CD14-positive monocyte (primary cell): ENCODE measurements at regions not wholly inside any gene's neighbourhood (a gene's known extent, or its start where the extent isn't known, plus 50 kb on each side); places are given as distances from the start of the nearest gene placed in this dataset.

ENCODE experiments used
- DNase-seq, 3 donors: peaks; one replicate each; pipeline ENCODE4 v3.0.0-alpha.2; 2011 to 2022
- H2AFZ ChIP-seq: 2 replicates; pipeline ENCODE4 v1.6.0; 2012; ENCODE audit warnings: mild to moderate bottlenecking, low read depth, low read length, inconsistent platforms; ENCODE audit not compliant: insufficient read depth, poor library complexity, severe bottlenecking
- H3K27ac ChIP-seq, 2 donors: 1 replicate in 1 of 2; 2 replicates in 1 of 2; pipeline ENCODE4 v1.5.1; 2012 to 2013; ENCODE audit warnings: low read length in 2 of 2, control low read depth in 1 of 2, inconsistent platforms in 1 of 2, low read depth in 1 of 2, mild to moderate bottlenecking in 1 of 2
- H3K27me3 ChIP-seq, 2 donors: one replicate each; pipeline versions ENCODE4 v1.6.0 to v1.6.1; 2011 to 2013; ENCODE audit warnings: low read length in 2 of 2; ENCODE audit not compliant: control insufficient read depth in 2 of 2, insufficient read depth in 2 of 2
- H3K36me3 ChIP-seq, 2 donors: replicated peaks in 1 of 2; 1 replicate in 1 of 2; 2 replicates in 1 of 2; pipeline versions ENCODE4 v1.5.1 to v1.6.1; 2012 to 2013; ENCODE audit warnings: low read length in 2 of 2, control low read depth in 1 of 2, inconsistent platforms in 1 of 2, mild to moderate bottlenecking in 1 of 2; ENCODE audit not compliant: insufficient read depth in 2 of 2, control insufficient read depth in 1 of 2
- H3K4me1 ChIP-seq, 2 donors: 1 replicate in 1 of 2; 2 replicates in 1 of 2; pipeline versions ENCODE4 v1.5.1 to v1.6.1; 2012 to 2013; ENCODE audit warnings: low read length in 2 of 2, control low read depth in 1 of 2, inconsistent platforms in 1 of 2, mild to moderate bottlenecking in 1 of 2, moderate library complexity in 1 of 2; ENCODE audit not compliant: insufficient read depth in 2 of 2, control insufficient read depth in 1 of 2
- H3K4me2 ChIP-seq: replicated peaks from 2 replicates; pipeline ENCODE3; 2012; ENCODE audit warnings: low read length, moderate library complexity, mild to moderate bottlenecking; ENCODE audit not compliant: poor library complexity, severe bottlenecking; ENCODE audit errors: extremely low read depth
- H3K4me3 ChIP-seq, 3 experiments: fragments of 200-600 bp in 1 of 3; sonication (generic) in 1 of 3; replicated peaks in 1 of 3; 1 replicate in 2 of 3; 2 replicates in 1 of 3; pipeline ENCODE4 v1.5.1; 2011 to 2013; ENCODE audit warnings: low read length in 3 of 3, mild to moderate bottlenecking in 3 of 3, control low read depth in 2 of 3, low read depth in 2 of 3, inconsistent platforms in 1 of 3, moderate library complexity in 1 of 3
- H3K79me2 ChIP-seq: 2 replicates; pipeline ENCODE4 v1.6.0; 2012; ENCODE audit warnings: mild to moderate bottlenecking, control low read depth, inconsistent platforms, low read length, moderate library complexity; ENCODE audit not compliant: insufficient read depth
- H3K9ac ChIP-seq: 2 replicates; pipeline ENCODE4 v1.6.0; 2017; ENCODE audit warnings: low read length, mild to moderate bottlenecking; ENCODE audit not compliant: insufficient read depth, poor library complexity, severe bottlenecking
- H3K9me3 ChIP-seq, 2 donors: replicated peaks in 1 of 2; 1 replicate in 1 of 2; 2 replicates in 1 of 2; pipeline versions ENCODE4 v1.5.1 to v1.6.1; 2012 to 2013; ENCODE audit warnings: low read length in 2 of 2, control low read depth in 1 of 2; ENCODE audit not compliant: control insufficient read depth in 1 of 2, insufficient read depth in 1 of 2
- H4K20me1 ChIP-seq: 2 replicates; pipeline ENCODE4 v1.6.0; 2012; ENCODE audit warnings: mild to moderate bottlenecking, low read length, control low read depth, moderate library complexity; ENCODE audit not compliant: insufficient read depth
- H3K27ac Mint-ChIP-seq, 7 donors: one replicate each; pipeline ENCODE4 v1.8.0; 2020; ENCODE audit warnings: mild to moderate bottlenecking in 7 of 7, mixed read lengths in 7 of 7, moderate library complexity in 6 of 7, inconsistent platforms in 2 of 7
- H3K27me3 Mint-ChIP-seq, 3 donors: one replicate each; pipeline ENCODE4 v1.8.0; 2021 to 2022; ENCODE audit warnings: low read depth in 3 of 3, mild to moderate bottlenecking in 3 of 3, mixed read lengths in 3 of 3, moderate library complexity in 3 of 3, inconsistent platforms in 1 of 3
- H3K36me3 Mint-ChIP-seq, 2 donors: one replicate each; pipeline ENCODE4 v1.8.0; 2020; ENCODE audit warnings: mixed read lengths in 2 of 2, inconsistent platforms in 1 of 2, mild to moderate bottlenecking in 1 of 2
- H3K4me1 Mint-ChIP-seq: one replicate; pipeline ENCODE4 v1.8.0; 2020; ENCODE audit warnings: mild to moderate bottlenecking, mixed read lengths
- H3K4me3 Mint-ChIP-seq, 2 donors: one replicate each; pipeline ENCODE4 v1.8.0; 2020; ENCODE audit warnings: mild to moderate bottlenecking in 2 of 2, mixed read lengths in 2 of 2, moderate library complexity in 1 of 2
- H3K9me3 Mint-ChIP-seq, 7 donors: one replicate each; pipeline ENCODE4 v1.8.0; 2020 to 2022; ENCODE audit warnings: mixed read lengths in 7 of 7, mild to moderate bottlenecking in 6 of 7, moderate library complexity in 6 of 7, inconsistent platforms in 2 of 7
- CTCF ChIP-seq: fragments of 200-600 bp; IDR thresholded peaks from one replicate; pipeline ENCODE4 v1.8.0; 2022; ENCODE audit warnings: antibody characterized with exemption, mild to moderate bottlenecking
- WGBS: methylation state at CpG from one replicate; pipeline ENCODE4 v1.1.5; 2013; ENCODE audit warnings: missing lambda C conversion rate; ENCODE audit not compliant: insufficient coverage; 5-methylcytosine and 5-hydroxymethylcytosine counted together
- intact Hi-C, 2 donors: fragments of 100-400 bp; cut with micrococcal nuclease; formaldehyde crosslinking; loops; one replicate each; pipeline versions ENCODE4 v1.15.0 to v1.15.1; 2023

GRCh38 chr1:101603726-101604125 lies 366.9 kb downstream of the S1PR1 start:
- DNase-seq: no peak
- Mint-ChIP-seq H3K27ac (no peak overlapping the region), H3K4me1 (no peaks in the 10 kb centered on the region), H3K4me3 (no peak overlapping the region), H3K27me3 (peaks cover 0 to 2% (median 0%) of the 10 kb centered on the region in 3 donors), H3K9me3 (peaks cover 0 to 13% (median 3%) of the 10 kb centered on the region in 7 donors), H3K36me3 (no peaks in the 10 kb centered on the region)
- H3K4me2 ChIP-seq: no peak overlapping the region
- H3K4me3 ChIP-seq: no peak overlapping the region
- H3K4me1 ChIP-seq: no peaks in the 10 kb centered on the region
- no CpG with 5 or more reads among the region's 1 CpG for WGBS
- H3K79me2 ChIP-seq: no peaks in the 10 kb centered on the region
- peaks cover under 1 to 5% of the 10 kb centered on the region in 2 donors for H3K9me3 ChIP-seq
- no peak for TF ChIP-seq CTCF
- intact Hi-C loops: no loop called here
- no peak overlapping the region for H2AFZ ChIP-seq
- H3K9ac ChIP-seq: no peak overlapping the region
- H4K20me1 ChIP-seq: no peaks in the 10 kb centered on the region
- H3K36me3 ChIP-seq: no peaks in the 10 kb centered on the region
- H3K27ac ChIP-seq: no peak overlapping the region
- H3K27me3 ChIP-seq: no peaks in the 10 kb centered on the region

DNA sequence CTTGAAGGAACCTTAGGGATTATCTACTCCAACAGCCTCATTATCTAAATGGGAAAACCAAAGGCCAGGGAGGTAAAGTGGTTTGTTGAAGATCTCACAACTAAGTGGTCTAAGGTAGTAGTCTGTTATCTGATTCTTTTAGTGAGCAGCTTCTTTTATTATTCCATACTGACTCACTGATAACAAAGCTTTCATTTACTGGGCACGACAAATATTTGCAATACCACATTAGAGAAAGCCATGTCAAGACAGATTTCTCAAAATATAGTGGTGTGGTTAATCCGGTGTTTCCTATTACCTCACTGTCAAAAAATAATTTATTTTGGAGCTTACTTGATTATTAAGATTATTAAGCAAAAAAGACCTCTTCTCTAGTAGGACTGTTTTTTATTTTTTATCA lies 369.1 kb downstream of the S1PR1 start:
- Mint-ChIP-seq H3K27me3 (peaks cover 0 to 2% (median 0%) of the 10 kb centered on the region in 3 donors), H3K9me3 (peaks cover 0 to 13% (median 6%) of the 10 kb centered on the region in 7 donors), H3K36me3 (no peaks in the 10 kb centered on the region), H3K4me3 (no peak overlapping the region), H3K27ac (no peak overlapping the region), H3K4me1 (no peaks in the 10 kb centered on the region)
- Histone ChIP-seq H2AFZ (no peak overlapping the region), H3K4me1 (no peaks in the 10 kb centered on the region), H3K27me3 (no peaks in the 10 kb centered on the region), H3K4me3 (no peak overlapping the region), H3K9ac (no peak overlapping the region), H3K79me2 (no peaks in the 10 kb centered on the region), H3K9me3 (peaks cover 5 to 9% of the 10 kb centered on the region in 2 donors), H4K20me1 (no peaks in the 10 kb centered on the region), H3K36me3 (no peaks in the 10 kb centered on the region), H3K4me2 (no peak overlapping the region), H3K27ac (no peak overlapping the region)
- intact Hi-C loops: no loop called here
- no CpG with 5 or more reads among the region's 2 CpGs for WGBS
- TF ChIP-seq CTCF: no peak
- DNase-seq: no peak
